ENCODE measurements at regions not wholly inside any gene's neighbourhood (a gene's known extent, or its start where the extent isn't known, plus 50 kb on each side); places are given as distances from the start of the nearest gene placed in this dataset.

DNA sequence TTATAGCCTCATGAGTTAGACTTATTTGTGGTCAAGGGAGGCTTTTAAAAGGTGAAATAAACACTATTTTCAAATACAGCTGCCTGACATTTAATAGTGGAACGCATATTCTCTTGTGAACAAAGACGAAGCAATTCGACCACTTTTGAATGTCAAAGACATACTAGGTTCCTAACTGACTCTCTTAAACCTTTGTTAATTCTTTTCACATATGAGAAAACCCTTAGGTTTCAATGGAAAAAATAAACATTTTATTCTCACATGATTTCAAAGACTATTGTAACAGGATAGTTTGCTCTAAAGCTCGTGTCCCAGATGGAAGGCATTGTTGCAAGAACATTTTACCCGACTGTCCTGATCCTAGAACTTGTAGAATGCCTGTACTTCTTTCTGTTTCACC, 74.8 kb upstream of the BOC start:
- POLR2A ChIA-PET: no interaction called here
- TF ChIP-seq, protein P1, sequence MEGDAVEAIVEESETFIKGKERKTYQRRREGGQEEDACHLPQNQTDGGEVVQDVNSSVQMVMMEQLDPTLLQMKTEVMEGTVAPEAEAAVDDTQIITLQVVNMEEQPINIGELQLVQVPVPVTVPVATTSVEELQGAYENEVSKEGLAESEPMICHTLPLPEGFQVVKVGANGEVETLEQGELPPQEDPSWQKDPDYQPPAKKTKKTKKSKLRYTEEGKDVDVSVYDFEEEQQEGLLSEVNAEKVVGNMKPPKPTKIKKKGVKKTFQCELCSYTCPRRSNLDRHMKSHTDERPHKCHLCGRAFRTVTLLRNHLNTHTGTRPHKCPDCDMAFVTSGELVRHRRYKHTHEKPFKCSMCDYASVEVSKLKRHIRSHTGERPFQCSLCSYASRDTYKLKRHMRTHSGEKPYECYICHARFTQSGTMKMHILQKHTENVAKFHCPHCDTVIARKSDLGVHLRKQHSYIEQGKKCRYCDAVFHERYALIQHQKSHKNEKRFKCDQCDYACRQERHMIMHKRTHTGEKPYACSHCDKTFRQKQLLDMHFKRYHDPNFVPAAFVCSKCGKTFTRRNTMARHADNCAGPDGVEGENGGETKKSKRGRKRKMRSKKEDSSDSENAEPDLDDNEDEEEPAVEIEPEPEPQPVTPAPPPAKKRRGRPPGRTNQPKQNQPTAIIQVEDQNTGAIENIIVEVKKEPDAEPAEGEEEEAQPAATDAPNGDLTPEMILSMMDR (IDR thresholded peaks at IDR 0.05; ENCODE audit: insufficient read depth, low read depth, low read length): no peak

GRCh38 chr3:113138839-113139743, 72.3 kb upstream of the BOC start:
- ChIA-PET CTCF (no interaction called here), POLR2A (no interaction called here)
- TF ChIP-seq, protein P1 (IDR thresholded peaks at IDR 0.05; ENCODE audit: insufficient read depth, low read depth, low read length): no peak
- no peaks in the 10 kb centered on the region; the same call in 1 of the 2 replicates for H3K27me3 ChIP-seq (ENCODE audit: control insufficient read depth, insufficient read depth, low read length)
- DNase-seq (ENCODE audit: low read depth): no peak
- no peaks in the 10 kb centered on the region for H3K36me3 ChIP-seq (ENCODE audit: control insufficient read depth, insufficient read depth, low read length)
- H3K4me3 ChIP-seq (ENCODE audit: low read depth, low read length): no peak overlapping the region

More for the DNA sequence above, 74.8 kb upstream of the BOC start:
- DNase-seq (ENCODE audit: low read depth): no peak
- H3K27me3 ChIP-seq (ENCODE audit: control insufficient read depth, insufficient read depth, low read length): no peaks in the 10 kb centered on the region
- no peak overlapping the region for H3K4me3 ChIP-seq (ENCODE audit: low read depth, low read length)
- no peaks in the 10 kb centered on the region for H3K36me3 ChIP-seq (ENCODE audit: control insufficient read depth, insufficient read depth, low read length)
- CTCF ChIA-PET: interaction anchor here (0.6 to 3.6 kb wide), 14 partner anchors 10 to 152 kb away, joined by 3 to 59 read pairs (median 4); no protein-coding TSS in a partner anchor

GRCh38 chr3:113140876-113141275, 70.5 kb upstream of the BOC start:
- Histone ChIP-seq H3K27me3 (ENCODE audit: control insufficient read depth, insufficient read depth, low read length) (no peaks in the 10 kb centered on the region; the same call in none of the 2 replicates), H3K36me3 (ENCODE audit: control insufficient read depth, insufficient read depth, low read length) (no peaks in the 10 kb centered on the region), H3K4me3 (ENCODE audit: low read depth, low read length) (no peak overlapping the region)
- POLR2A ChIA-PET: interaction anchor here (0.5 kb wide), 1 partner anchor 8 kb away, joined by 4 read pairs; no protein-coding TSS in a partner anchor
- CTCF ChIA-PET: interaction anchor here (0.5 kb wide), 1 partner anchor 69 kb away, joined by 3 read pairs; no protein-coding TSS in a partner anchor
- no peak for DNase-seq (ENCODE audit: low read depth)
- TF ChIP-seq, protein P1 (IDR thresholded peaks at IDR 0.05; ENCODE audit: insufficient read depth, low read depth, low read length): no peak

DNA sequence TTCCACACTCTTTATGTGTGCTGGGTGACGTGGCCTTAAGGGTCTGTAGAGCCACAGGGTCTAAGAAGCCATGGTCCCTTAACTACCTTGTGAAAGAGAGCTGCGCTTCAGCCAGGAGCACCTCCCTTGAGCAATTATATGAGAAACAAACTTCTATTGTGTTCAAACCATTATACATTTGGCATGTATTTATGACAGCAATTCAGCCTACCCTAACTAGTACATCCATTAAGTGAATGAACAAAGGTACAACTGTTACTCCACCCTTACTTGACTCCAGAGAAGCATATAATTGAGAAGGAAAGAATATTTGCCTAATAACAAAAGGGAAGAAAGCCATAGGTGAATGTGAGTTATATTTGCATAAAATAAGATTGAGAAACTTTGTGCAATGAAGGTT, 69.8 kb upstream of the BOC start:
- ChIA-PET POLR2A (no interaction called here), CTCF (no interaction called here)
- Histone ChIP-seq H3K36me3 (ENCODE audit: control insufficient read depth, insufficient read depth, low read length) (no peaks in the 10 kb centered on the region), H3K4me3 (ENCODE audit: low read depth, low read length) (no peak overlapping the region), H3K27me3 (ENCODE audit: control insufficient read depth, insufficient read depth, low read length) (peaks cover 2% of the 10 kb centered on the region)
- TF ChIP-seq, protein P1 (IDR thresholded peaks at IDR 0.05; ENCODE audit: insufficient read depth, low read depth, low read length): no peak
- DNase-seq (ENCODE audit: low read depth): no peak

DNA sequence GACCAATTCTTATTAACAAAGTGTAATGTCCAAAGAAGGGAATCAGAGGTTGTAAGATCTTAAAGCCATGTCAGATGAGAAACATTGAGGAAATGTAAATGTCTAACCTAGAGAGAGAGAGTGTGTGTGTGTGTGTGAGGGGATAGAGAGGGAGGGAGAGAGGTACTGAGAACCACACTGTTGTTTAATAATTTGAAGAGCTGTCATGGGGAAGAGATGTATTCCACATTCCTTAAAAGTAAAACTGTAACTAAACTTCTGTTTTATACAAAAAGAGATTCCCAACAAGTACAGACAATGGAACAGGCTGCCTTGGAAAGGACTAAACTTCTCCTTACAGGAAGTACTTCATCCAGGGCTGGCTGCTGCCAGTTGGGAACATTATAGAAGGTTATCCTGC, 68.9 kb upstream of the BOC start:
- ChIA-PET POLR2A (no interaction called here), CTCF (interaction anchor here (0.8 to 2.5 kb wide), 3 partner anchors 9 to 145 kb away, joined by 3 to 9 read pairs (median 3); no protein-coding TSS in a partner anchor)
- no peak for DNase-seq (ENCODE audit: low read depth)

More for the DNA sequence above, 68.9 kb upstream of the BOC start:
- no peak overlapping the region for H3K4me3 ChIP-seq (ENCODE audit: low read depth, low read length)
- H3K27me3 ChIP-seq (ENCODE audit: control insufficient read depth, insufficient read depth, low read length): peaks cover 2% of the 10 kb centered on the region
- TF ChIP-seq, protein P1 (IDR thresholded peaks at IDR 0.05; ENCODE audit: insufficient read depth, low read depth, low read length): no peak
- no peaks in the 10 kb centered on the region for H3K36me3 ChIP-seq (ENCODE audit: control insufficient read depth, insufficient read depth, low read length)

Measured in BJ (cell line).